Activated CD8-positive, alpha-beta memory T cell treated with anti-CD3 and anti-CD28 coated beads, Interleukin-2, amount 10 ng/mL, durations not matched to agents 7 days and 5 days (primary cell): ENCODE measurements at regions not wholly inside any gene's neighbourhood (a gene's known extent, or its start where the extent isn't known, plus 50 kb on each side); places are given as distances from the start of the nearest gene placed in this dataset.

Experiments
- ATAC-seq: fragments of 150-1000 bp; cut with Tn5 transposase; one replicate; pipeline ENCODE4 v1.10.0; 2021; ENCODE audit warnings: moderate library complexity
- CTCF ChIA-PET: fragments of 350-600 bp; sonication (Branson Sonifier 250); formaldehyde crosslinking; loops from one replicate; lab custom pipeline; 2021; ENCODE audit warnings: antibody characterized with exemption; lab: Charles Lee
- DNase-seq: peaks from one replicate; pipeline ENCODE4 v3.0.0-alpha.2; 2020
- H3K27ac Mint-ChIP-seq: one replicate; pipeline ENCODE4 v1.8.0; 2021; ENCODE audit warnings: mild to moderate bottlenecking, mixed read lengths
- H3K27me3 Mint-ChIP-seq: one replicate; pipeline ENCODE4 v1.8.0; 2021; ENCODE audit warnings: mixed read lengths
- H3K36me3 Mint-ChIP-seq: one replicate; pipeline ENCODE4 v1.8.0; 2021; ENCODE audit warnings: mild to moderate bottlenecking, mixed read lengths
- H3K4me1 Mint-ChIP-seq: one replicate; pipeline ENCODE4 v1.8.0; 2021; ENCODE audit warnings: mixed read lengths
- H3K4me3 Mint-ChIP-seq: one replicate; pipeline ENCODE4 v1.8.0; 2021; ENCODE audit warnings: mild to moderate bottlenecking, moderate library complexity, mixed read lengths
- H3K9me3 Mint-ChIP-seq: one replicate; pipeline ENCODE4 v1.8.0; 2022; ENCODE audit warnings: low read depth, mixed read lengths

- H3K27me3 Mint-ChIP-seq = peaks cover under 1% of the 10 kb centered on the region
- no peak for ATAC-seq
- H3K27ac Mint-ChIP-seq = no peak overlapping the region
- no peaks in the 10 kb centered on the region for H3K36me3 Mint-ChIP-seq
- H3K4me1 Mint-ChIP-seq = no peaks in the 10 kb centered on the region
- no peak for DNase-seq
- CTCF ChIA-PET = no interaction called here
- no peak overlapping the region for H3K4me3 Mint-ChIP-seq
- no peaks in the 10 kb centered on the region for H3K9me3 Mint-ChIP-seq
These were observed 228.4 kb downstream of the DTHD1 start for GRCh38 chr4:36509845-36510244.

GRCh38 chr4:36511785-36512184, 230.4 kb downstream of the DTHD1 start:
- no peaks in the 10 kb centered on the region for H3K27me3 Mint-ChIP-seq
- no peak overlapping the region for H3K4me3 Mint-ChIP-seq
- no peaks in the 10 kb centered on the region for H3K36me3 Mint-ChIP-seq
- CTCF ChIA-PET = no interaction called here
- H3K4me1 Mint-ChIP-seq = no peaks in the 10 kb centered on the region
- no peaks in the 10 kb centered on the region for H3K9me3 Mint-ChIP-seq
- H3K27ac Mint-ChIP-seq = no peak overlapping the region
- DNase-seq = no peak
- no peak for ATAC-seq

- H3K4me1 Mint-ChIP-seq = no peaks in the 10 kb centered on the region
- H3K27ac Mint-ChIP-seq = no peak overlapping the region
These were observed 235.2 kb downstream of the DTHD1 start for GRCh38 chr4:36516522-36517095.

GRCh38 chr4:36523182-36523581, 241.8 kb downstream of the DTHD1 start:
- ATAC-seq = no peak
- no peaks in the 10 kb centered on the region for H3K4me1 Mint-ChIP-seq

More at GRCh38 chr4:36516522-36517095, 235.2 kb downstream of the DTHD1 start:
- DNase-seq = no peak
- no peaks in the 10 kb centered on the region for H3K36me3 Mint-ChIP-seq
- no peak for ATAC-seq
- H3K27me3 Mint-ChIP-seq = peaks cover 4% of the 10 kb centered on the region
- H3K9me3 Mint-ChIP-seq = no peaks in the 10 kb centered on the region
- CTCF ChIA-PET = no interaction called here
- H3K4me3 Mint-ChIP-seq = no peak overlapping the region

GRCh38 chr4:36532670-36533379, 251.4 kb downstream of the DTHD1 start:
- no peak overlapping the region for H3K4me3 Mint-ChIP-seq
- no peaks in the 10 kb centered on the region for H3K4me1 Mint-ChIP-seq
- H3K9me3 Mint-ChIP-seq = peaks cover 10% of the 10 kb centered on the region

More at GRCh38 chr4:36523182-36523581, 241.8 kb downstream of the DTHD1 start:
- Mint-ChIP-seq H3K27me3 (no peaks in the 10 kb centered on the region), H3K9me3 (peaks cover 7% of the 10 kb centered on the region), H3K27ac (no peak overlapping the region), H3K36me3 (no peaks in the 10 kb centered on the region), H3K4me3 (no peak overlapping the region)
- CTCF ChIA-PET = no interaction called here
- DNase-seq = no peak

GRCh38 chr4:36533944-36534343, 252.5 kb downstream of the DTHD1 start:
- Mint-ChIP-seq H3K9me3 (peaks cover under 1% of the 10 kb centered on the region), H3K27me3 (peaks cover 8% of the 10 kb centered on the region)
- CTCF ChIA-PET = no interaction called here

More at GRCh38 chr4:36532670-36533379, 251.4 kb downstream of the DTHD1 start:
- no peak overlapping the region for H3K27ac Mint-ChIP-seq
- H3K36me3 Mint-ChIP-seq = no peaks in the 10 kb centered on the region
- ATAC-seq (no peak), DNase-seq (no peak)
- no peaks in the 10 kb centered on the region for H3K27me3 Mint-ChIP-seq
- CTCF ChIA-PET = no interaction called here

GRCh38 chr4:36547383-36547782, 266.0 kb downstream of the DTHD1 start:
- CTCF ChIA-PET = no interaction called here
- DNase-seq (no peak), ATAC-seq (no peak)
- Mint-ChIP-seq H3K4me1 (peaks cover 18% of the 10 kb centered on the region), H3K36me3 (no peaks in the 10 kb centered on the region), H3K4me3 (no peak overlapping the region), H3K27ac (no peak overlapping the region), H3K27me3 (no peaks in the 10 kb centered on the region), H3K9me3 (no peaks in the 10 kb centered on the region)

More at GRCh38 chr4:36533944-36534343, 252.5 kb downstream of the DTHD1 start:
- H3K4me1 Mint-ChIP-seq = no peaks in the 10 kb centered on the region
- DNase-seq (no peak), ATAC-seq (no peak)
- H3K27ac Mint-ChIP-seq = no peak overlapping the region
- H3K4me3 Mint-ChIP-seq = no peak overlapping the region
- no peaks in the 10 kb centered on the region for H3K36me3 Mint-ChIP-seq

GRCh38 chr4:36549252-36549651, 267.8 kb downstream of the DTHD1 start:
- ATAC-seq = no peak
- H3K36me3 Mint-ChIP-seq = no peaks in the 10 kb centered on the region
- H3K4me3 Mint-ChIP-seq = no peak overlapping the region
- peaks cover 18% of the 10 kb centered on the region for H3K4me1 Mint-ChIP-seq
- CTCF ChIA-PET = no interaction called here
- H3K27me3 Mint-ChIP-seq = no peaks in the 10 kb centered on the region
- DNase-seq = no peak
- H3K9me3 Mint-ChIP-seq = no peaks in the 10 kb centered on the region
- no peak overlapping the region for H3K27ac Mint-ChIP-seq

- H3K9me3 Mint-ChIP-seq = no peaks in the 10 kb centered on the region
- no peak overlapping the region for H3K27ac Mint-ChIP-seq
- H3K4me1 Mint-ChIP-seq = peaks cover 18% of the 10 kb centered on the region
- H3K36me3 Mint-ChIP-seq = no peaks in the 10 kb centered on the region
- CTCF ChIA-PET = no interaction called here
- no peak for DNase-seq
- H3K27me3 Mint-ChIP-seq = no peaks in the 10 kb centered on the region
- no peak for ATAC-seq
- H3K4me3 Mint-ChIP-seq = no peak overlapping the region
These were observed 268.6 kb downstream of the DTHD1 start for GRCh38 chr4:36549992-36550391.

- no peaks in the 10 kb centered on the region for H3K27me3 Mint-ChIP-seq
- no peak for DNase-seq
- no peaks in the 10 kb centered on the region for H3K9me3 Mint-ChIP-seq
- ATAC-seq = peak; percentile 53
- CTCF ChIA-PET = no interaction called here
- H3K4me3 Mint-ChIP-seq = no peak overlapping the region
- H3K27ac Mint-ChIP-seq = peak overlapping the region; percentile 5
- H3K36me3 Mint-ChIP-seq = no peaks in the 10 kb centered on the region
- peaks cover 18% of the 10 kb centered on the region for H3K4me1 Mint-ChIP-seq
These were observed 270.3 kb downstream of the DTHD1 start for GRCh38 chr4:36551697-36552214.

GRCh38 chr4:36553029-36553428, 271.6 kb downstream of the DTHD1 start:
- CTCF ChIA-PET = no interaction called here

GRCh38 chr4:36553453-36553852, 272.0 kb downstream of the DTHD1 start:
- Mint-ChIP-seq H3K36me3 (no peaks in the 10 kb centered on the region), H3K27ac (no peak overlapping the region), H3K27me3 (no peaks in the 10 kb centered on the region), H3K9me3 (no peaks in the 10 kb centered on the region), H3K4me3 (no peak overlapping the region), H3K4me1 (peaks cover 18% of the 10 kb centered on the region)
- CTCF ChIA-PET = no interaction called here
- no peak for ATAC-seq
- no peak for DNase-seq

More at GRCh38 chr4:36553029-36553428, 271.6 kb downstream of the DTHD1 start:
- H3K4me1 Mint-ChIP-seq = peaks cover 18% of the 10 kb centered on the region
- H3K4me3 Mint-ChIP-seq = no peak overlapping the region
- DNase-seq (no peak), ATAC-seq (no peak)
- H3K27ac Mint-ChIP-seq = no peak overlapping the region
- no peaks in the 10 kb centered on the region for H3K36me3 Mint-ChIP-seq
- H3K27me3 Mint-ChIP-seq = no peaks in the 10 kb centered on the region
- H3K9me3 Mint-ChIP-seq = no peaks in the 10 kb centered on the region

- peaks cover 3% of the 10 kb centered on the region for H3K27me3 Mint-ChIP-seq
- H3K27ac Mint-ChIP-seq = no peak overlapping the region
- CTCF ChIA-PET = no interaction called here
- no peak for ATAC-seq
- no peak for DNase-seq
- H3K9me3 Mint-ChIP-seq = no peaks in the 10 kb centered on the region
- H3K36me3 Mint-ChIP-seq = no peaks in the 10 kb centered on the region
- no peak overlapping the region for H3K4me3 Mint-ChIP-seq
- peaks cover 2% of the 10 kb centered on the region for H3K4me1 Mint-ChIP-seq
These were observed 275.6 kb downstream of the DTHD1 start for GRCh38 chr4:36556984-36557383.

GRCh38 chr4:36568575-36568974, 287.2 kb downstream of the DTHD1 start:
- CTCF ChIA-PET = no interaction called here
- H3K27ac Mint-ChIP-seq = no peak overlapping the region
- no peaks in the 10 kb centered on the region for H3K9me3 Mint-ChIP-seq
- DNase-seq (no peak), ATAC-seq (no peak)
- no peaks in the 10 kb centered on the region for H3K36me3 Mint-ChIP-seq
- H3K4me3 Mint-ChIP-seq = no peak overlapping the region
- H3K27me3 Mint-ChIP-seq = peaks cover 9% of the 10 kb centered on the region
- no peaks in the 10 kb centered on the region for H3K4me1 Mint-ChIP-seq
